ENCODE measurements at regions not wholly inside any gene's neighbourhood (a gene's known extent, or its start where the extent isn't known, plus 50 kb on each side); places are given as distances from the start of the nearest gene placed in this dataset.
A peak's percentile ranks its signal among the peaks of the same experiment; 100 is the strongest.
"Not testable (repeated sequence)": the region's sequence is repeated elsewhere in the genome, so short reads cannot be mapped to it uniquely, and the experiment has no call there.

DNA sequence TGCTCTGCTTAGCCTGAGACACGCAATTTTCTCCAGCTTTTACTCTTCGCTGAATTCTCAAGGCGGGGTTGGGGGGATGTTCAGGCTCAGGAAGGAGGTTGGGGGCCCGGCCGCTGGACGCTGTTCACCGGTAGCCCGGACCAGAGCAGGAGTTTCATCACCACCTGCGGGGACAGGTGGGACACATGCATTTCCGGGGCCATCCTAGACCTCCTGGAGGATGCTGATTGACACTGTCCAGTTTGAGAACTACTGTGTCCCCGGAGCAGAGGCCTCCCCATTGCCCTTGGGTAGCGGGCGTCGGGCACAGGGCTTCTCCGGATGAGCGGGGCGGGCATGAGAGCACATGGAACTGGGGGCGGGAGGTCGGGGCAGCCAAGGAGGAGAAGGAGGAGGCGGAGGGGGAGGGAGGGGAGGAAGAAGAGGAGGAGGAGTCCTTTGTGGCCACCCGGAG, 144.0 kb upstream of the GRK3 start:
- no peak for DNase-seq

GRCh38 chr22:25420925-25421904, 143.3 kb upstream of the GRK3 start:
- no peak for DNase-seq

DNA sequence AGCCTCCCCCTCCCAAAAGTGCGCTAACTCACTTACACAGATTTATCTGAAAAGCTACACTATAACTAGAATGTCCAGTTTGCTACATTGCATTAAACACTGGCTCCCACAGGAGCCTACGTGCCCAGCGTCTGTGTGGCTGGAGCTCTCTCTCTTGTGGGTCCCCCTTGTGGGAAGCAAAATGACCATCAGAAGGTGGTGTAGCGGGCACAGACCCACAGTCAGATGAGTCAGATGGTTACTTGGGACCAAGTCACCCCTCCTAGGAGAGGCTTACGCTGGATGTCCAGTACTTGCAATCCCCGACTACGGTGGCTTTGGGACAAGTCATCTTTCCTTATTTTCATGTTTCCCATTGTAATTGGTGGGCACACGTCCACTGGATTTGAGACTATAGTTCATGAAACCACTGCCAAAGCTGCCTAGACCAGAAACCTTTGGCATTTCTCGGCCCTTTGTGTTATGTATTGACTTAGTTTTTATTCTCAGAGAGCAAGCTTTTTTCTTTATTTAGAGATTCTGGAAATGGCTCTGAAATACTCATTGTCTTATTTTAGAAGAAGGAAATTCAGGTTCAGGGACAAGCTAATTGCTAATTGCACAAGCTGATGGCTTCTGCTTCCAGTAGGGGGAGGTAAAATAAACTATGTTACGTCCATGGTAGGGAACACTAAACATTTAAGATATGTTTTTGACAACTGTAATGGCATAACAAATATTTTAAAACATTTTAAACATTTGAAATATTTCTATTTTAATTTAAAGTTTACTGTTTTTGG, 137.8 kb upstream of the GRK3 start:
- DNase-seq: not testable (repeated sequence)

DNA sequence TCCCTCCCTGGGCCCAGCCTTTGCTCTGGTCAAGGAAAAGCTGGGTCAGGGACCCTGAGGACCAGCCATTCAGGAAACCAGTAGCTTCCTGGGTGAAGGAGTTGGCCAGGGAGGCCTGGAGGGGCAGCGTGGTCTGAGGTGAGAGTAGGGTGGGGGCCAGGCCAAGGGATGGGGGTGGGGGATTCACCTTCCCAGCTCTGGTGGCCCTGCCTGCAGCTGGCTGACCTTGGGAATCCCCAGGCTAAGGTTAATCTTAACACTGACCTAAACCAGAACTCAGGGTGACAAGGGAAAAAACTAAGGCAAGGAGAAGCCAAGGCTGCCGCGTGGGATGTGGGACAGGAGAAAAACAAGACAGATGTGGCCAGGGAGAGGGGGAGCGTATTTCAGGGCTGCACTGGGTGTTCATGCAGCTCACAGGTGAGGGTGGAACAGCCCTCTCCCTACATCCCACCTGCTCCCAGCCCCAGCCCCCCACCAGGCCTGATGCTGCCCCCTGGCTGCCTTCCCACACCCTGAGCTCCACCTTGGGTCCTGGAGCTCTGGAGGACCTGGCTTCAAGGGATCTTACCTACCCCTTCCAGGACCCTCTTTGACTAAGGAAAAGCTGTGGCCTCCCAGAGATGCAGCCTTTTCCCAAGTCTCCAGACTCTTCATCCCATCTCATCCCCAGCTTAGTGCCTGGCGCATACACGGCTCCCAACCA, 132.7 kb upstream of the GRK3 start:
- DNase-seq: not testable (repeated sequence)

DNA sequence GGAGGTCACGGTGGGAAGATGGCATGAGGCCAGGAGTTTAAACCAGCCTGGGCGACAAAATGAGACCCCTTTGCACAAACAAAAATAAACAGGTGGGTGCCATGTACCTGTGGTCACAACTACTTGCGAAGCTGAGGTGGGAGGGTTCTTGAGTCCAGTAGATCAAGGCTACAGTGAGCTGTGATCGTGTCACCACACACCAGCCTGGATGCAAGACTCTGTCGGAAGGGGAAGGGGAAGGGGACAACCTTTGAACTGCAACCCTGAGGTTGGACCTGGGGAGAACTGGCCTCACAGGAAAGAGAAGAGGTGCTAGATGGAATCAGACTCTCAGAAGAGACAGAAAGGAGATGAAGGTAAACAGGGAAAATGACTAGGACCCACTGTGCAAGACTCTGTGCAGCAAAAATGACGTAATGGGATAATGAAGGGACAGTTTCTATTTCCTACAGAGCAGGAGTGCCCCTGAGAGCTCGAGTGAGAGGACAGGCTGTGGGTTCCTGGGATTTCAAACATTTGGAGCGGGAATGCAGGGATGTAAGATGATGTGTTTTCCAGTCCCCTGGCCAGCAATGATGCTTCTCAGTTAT, 131.0 kb upstream of the GRK3 start:
- not testable (repeated sequence) for DNase-seq

DNA sequence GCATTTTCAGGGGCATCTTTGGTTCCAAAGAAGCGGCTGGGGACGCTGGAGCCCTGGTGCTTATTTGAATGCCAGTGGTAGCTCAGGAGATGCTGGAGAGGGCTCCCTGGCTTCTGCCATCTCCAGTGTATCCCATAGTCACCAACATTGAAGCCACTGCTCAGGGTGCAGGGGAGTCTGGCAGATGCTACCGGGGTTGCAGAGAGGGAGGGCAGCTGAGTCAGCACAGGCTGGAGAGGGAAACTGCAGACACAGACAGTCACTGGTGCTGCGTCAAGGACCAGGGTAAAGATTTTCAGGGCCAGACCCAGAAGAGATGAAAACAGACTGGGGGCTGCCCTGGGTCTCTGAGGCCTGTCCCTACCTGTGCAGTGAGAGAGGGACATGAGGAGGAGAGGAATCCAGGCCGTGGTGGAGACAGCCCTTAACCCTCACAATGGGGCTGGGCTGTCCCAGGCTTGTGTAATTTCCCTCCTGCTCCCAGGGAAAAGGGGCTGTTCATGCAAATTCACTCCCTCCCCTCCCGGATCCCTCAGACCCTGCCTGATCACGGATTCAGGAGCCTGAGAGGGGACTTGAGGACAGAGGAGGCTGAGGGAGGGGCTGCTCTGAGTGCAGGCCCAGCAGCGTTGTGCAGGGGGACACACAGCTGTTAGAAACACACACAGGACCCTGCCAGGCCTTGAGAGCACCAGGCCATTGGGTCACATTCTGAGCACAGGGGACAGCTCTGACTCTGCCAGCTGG, 126.9 kb upstream of the GRK3 start:
- DNase-seq: no peak

DNA sequence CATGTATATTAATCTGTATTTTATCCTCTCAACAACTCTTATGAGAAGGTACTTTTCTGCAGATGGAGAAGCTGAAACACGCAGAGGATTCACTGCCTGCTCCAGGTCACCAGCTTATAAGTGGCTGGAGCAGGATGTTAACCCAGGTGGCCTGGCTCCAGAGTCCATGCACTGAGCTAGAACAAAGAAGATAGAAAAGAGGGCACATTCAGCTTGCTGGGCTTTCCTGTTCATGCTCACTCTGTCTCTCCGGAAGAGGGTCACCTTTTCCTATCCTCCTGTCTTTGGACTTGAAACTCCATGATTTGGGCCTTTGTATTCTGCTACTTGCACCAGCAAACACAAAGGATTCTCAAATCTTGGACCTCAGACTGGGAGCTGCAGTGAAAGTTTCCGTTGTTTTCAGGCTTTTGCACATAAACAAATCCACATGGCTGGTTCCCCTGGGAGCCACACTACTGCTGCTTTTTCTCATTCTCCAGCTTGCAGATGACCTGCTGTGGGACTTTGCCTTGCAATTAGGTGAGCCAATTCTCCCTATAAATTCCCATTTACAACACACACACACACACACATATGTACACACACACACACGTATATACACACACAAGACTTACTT, 117.3 kb upstream of the GRK3 start:
- DNase-seq: no peak

GRCh38 chr22:25447686-25448434, 116.6 kb upstream of the GRK3 start:
- peak; percentile 97 for DNase-seq

DNA sequence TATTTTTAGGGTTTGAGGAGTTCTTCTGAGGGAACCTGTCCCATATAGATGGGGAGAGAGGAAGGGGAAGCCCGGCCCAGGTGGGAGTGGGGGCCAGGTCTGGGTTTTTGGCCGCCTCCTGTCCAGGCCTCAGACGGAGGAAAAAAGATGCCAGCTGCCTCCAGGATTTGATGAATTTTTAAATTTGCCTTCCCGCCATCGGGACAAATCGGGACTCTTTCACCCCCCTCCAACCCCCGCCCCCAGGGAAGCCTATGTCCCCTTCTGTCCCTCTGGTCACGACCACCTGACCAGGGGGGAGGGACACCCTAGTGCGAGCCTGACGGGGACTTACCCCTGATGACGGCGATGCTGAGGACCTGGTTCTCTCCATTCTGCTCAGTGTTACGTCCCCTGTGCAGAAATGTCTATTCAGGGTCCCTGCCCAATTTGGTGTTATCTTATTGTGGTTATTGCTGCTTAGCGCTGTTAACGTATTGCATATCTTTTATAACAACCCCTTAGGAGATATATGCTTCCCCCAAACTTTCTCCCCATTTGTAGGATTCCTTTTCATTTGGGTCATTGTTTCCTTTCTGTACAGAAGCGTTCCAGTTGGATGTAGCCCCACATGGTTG, 115.9 kb upstream of the GRK3 start:
- peak; percentile 66 for DNase-seq

DNA sequence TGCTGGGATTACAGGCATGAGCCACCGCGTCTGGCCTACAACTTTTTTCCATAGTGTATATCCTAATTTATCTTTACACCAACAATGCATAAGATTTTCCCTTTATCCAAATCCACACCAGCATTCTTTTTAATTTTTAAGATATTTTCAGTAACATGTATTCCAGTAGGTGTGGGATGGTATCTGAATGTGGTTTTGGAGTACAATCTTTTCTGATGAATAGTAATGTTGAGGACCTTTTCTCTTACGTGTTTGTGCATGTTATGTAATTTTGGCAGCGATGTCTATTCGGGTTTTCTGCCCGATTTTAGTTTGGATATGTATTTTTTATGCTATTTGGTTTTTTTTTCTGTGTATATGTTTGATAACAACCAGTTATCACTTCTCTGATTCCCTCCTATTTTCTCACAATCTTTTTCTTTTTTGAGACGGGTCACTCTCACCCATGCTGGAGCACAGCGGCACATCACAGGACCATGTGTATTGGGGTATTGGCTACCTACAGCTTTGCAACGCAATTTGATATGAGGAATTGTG, 114.6 kb upstream of the GRK3 start:
- DNase-seq: no peak

DNA sequence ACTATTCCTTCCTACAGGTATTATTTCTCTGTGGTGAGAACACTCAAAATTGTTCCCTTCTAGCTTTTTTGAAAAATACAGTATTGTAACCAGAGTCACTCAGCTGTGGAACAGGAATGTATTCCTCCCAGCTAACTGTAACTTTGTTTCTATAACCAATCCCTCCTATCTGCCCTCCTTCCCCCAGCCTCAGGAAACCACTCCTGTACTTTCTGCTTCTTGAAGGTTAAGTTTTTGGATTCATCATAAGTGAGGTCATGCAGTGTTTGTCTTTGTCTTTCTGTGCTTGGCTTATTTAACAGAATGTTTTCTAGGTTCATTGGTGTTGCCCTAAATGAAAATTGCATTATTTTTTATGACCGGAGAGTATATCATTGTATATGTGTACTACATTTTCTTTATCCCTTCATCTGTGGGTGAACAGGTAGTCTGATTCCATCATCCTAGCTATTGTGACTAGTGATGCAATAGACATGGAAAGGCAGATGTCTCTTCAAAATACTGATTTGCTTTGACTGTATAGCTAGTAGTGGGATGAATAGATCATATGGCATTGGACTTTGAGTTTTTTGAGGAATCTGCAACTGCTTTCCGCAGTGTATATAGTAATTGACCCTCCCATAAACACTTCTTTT, 112.9 kb upstream of the GRK3 start:
- DNase-seq: no peak

- DNase-seq: no peak
Measured at GRCh38 chr22:25452116-25452700, 112.3 kb upstream of the GRK3 start.

- no peak for DNase-seq
Measured at GRCh38 chr22:25453058-25453457, 111.4 kb upstream of the GRK3 start.

DNA sequence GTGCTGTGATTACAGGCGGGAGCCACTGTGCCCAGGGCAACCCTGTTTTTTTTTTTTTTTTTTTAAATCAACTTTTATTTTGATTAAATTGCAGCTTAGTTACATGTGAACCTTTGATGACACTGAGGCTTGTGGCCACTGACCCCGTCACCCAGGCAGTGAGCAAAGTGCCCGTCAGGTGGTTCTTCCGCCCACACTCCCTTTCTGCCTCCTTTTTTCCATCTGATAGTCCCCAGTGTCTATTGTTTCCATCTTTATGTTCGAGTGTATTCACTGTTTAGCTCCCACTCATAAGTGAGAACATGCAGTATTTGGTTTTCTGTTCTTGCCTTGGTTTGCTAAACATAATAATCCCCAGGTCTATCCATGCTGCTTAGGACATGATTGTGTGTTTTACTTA, 110.9 kb upstream of the GRK3 start:
- no peak for DNase-seq

GRCh38 chr22:25456300-25457043, 108.0 kb upstream of the GRK3 start:
- not testable (repeated sequence) for DNase-seq

DNA sequence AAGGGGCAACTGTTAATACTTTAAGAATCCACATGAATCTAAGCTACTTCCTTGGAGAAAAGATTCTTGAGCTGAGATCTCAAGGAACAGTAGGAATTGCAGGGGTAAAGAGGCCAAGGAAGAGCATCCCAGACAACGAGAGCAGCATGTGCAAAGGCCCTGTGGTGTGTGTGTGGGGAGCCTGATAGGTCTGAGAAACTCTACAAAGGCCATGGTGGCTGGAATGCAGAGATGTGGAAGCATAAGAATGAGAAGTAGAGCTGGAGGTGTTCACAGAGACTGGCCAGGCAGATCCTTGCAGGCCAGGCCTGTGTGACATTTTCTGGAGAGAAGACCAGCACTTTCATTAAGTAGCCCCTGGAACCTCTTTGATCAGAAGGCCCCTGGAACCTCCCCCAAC, 105.8 kb upstream of the GRK3 start:
- not testable (repeated sequence) for DNase-seq

- not testable (repeated sequence) for DNase-seq
Measured at GRCh38 chr22:25460682-25461081, 103.8 kb upstream of the GRK3 start.

GRCh38 chr22:25461301-25461700, 103.2 kb upstream of the GRK3 start:
- no peak for DNase-seq
